ENCODE measurements at regions not wholly inside any gene's neighbourhood (a gene's known extent, or its start where the extent isn't known, plus 50 kb on each side); places are given as distances from the start of the nearest gene placed in this dataset.

DNA sequence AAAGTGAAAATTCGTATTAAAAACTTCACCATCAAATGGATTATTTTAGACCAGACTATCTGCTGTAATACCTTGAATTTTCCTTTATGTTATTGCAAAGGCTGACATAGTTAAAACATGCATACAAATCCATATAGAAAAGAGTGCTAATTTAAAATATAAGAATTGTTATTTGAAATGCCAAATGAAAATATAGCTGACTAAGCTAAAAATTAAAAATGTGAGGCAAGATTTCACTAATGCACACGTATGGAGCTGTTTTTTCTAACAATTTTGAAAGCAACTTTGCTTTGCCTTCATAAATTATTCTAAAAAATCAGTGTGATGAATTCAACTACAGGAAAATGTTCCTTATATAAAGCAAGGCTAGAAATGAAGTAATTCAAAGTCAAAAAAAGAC is 62.5 kb downstream of the MPP7 start:
- ChIA-PET CTCF (ENCODE audit: low intra/inter-chr PET ratio) (interaction anchor here (1.4 kb wide), 2 partner anchors 682 to 795 kb away, joined by 3 to 4 read pairs; no protein-coding TSS in a partner anchor), POLR2A (no interaction called here)
- WGBS (ENCODE audit: insufficient coverage, low coverage, missing lambda C conversion rate) = 0% methylated on average over 2 of the region's 2 CpGs
- Histone ChIP-seq H3K4me3 (no peak overlapping the region), H3K79me2 (ENCODE audit: control insufficient read depth, insufficient read depth, low read length) (no peaks in the 10 kb centered on the region), H4K20me1 (replicated peaks; ENCODE audit: control insufficient read depth, insufficient read depth, low read length) (no peaks in the 10 kb centered on the region), H3K9me1 (ENCODE audit: control insufficient read depth, insufficient read depth, low read length) (no peaks in the 10 kb centered on the region), H3K36me3 (ENCODE audit: control insufficient read depth, insufficient read depth, low read length) (no peaks in the 10 kb centered on the region), H3K27me3 (ENCODE audit: control insufficient read depth in 2 of 2, insufficient read depth in 2 of 2, low read length in 2 of 2) (peaks cover 8 to 9% of the 10 kb centered on the region in 2 experiments; a peak in 4 of 5 replicates), H3K9ac (ENCODE audit: insufficient read depth in 1 of 2, low read depth in 2 of 2, low read length in 2 of 2) (no peak overlapping the region), H3K27ac (ENCODE audit: extremely low read depth, low read depth, low read length) (no peak overlapping the region), H3K9me3 (replicated peaks; ENCODE audit: control insufficient read depth, insufficient read depth, low read depth, low read length) (no peaks in the 10 kb centered on the region), H2AFZ (ENCODE audit: low read depth, low read length) (no peak overlapping the region), H3K4me1 (replicated peaks in 1 of 2; ENCODE audit: control insufficient read depth in 2 of 2, insufficient read depth in 2 of 2, low read length in 2 of 2) (no peaks in the 10 kb centered on the region), H3K4me2 (ENCODE audit: insufficient read depth, low read length) (no peak overlapping the region)
- DNase-seq (ENCODE audit: extremely low read depth in 1 of 4, low spot score in 3 of 4) (no peak), ATAC-seq (no peak), FAIRE-seq (no peak)
- BruUV-seq (replicated peaks) = no TSS peak
- intact Hi-C loops (cut with micrococcal nuclease) (loop anchor here (5.0 kb wide), 2 partner anchors 683 to 793 kb away; no protein-coding TSS in a partner anchor), in situ Hi-C loops (cut with MboI) (no loop called here)
- peak; percentile 96 for TF ChIP-seq MAFK (IDR thresholded peaks at IDR 0.05; ENCODE audit: low read length)
- TF ChIP-seq, protein P1, sequence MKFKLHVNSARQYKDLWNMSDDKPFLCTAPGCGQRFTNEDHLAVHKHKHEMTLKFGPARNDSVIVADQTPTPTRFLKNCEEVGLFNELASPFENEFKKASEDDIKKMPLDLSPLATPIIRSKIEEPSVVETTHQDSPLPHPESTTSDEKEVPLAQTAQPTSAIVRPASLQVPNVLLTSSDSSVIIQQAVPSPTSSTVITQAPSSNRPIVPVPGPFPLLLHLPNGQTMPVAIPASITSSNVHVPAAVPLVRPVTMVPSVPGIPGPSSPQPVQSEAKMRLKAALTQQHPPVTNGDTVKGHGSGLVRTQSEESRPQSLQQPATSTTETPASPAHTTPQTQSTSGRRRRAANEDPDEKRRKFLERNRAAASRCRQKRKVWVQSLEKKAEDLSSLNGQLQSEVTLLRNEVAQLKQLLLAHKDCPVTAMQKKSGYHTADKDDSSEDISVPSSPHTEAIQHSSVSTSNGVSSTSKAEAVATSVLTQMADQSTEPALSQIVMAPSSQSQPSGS (CRISPR knock-in tag; IDR thresholded peaks at IDR 0.05) = no peak
- TF ChIP-seq PYGO2 (tag; IDR thresholded peaks at IDR 0.05) = no peak
- peak; percentile 87 for TF ChIP-seq C11orf30 (IDR thresholded peaks at IDR 0.05; ENCODE audit: low read depth)
- no peak for TF ChIP-seq CBFA2T3 (IDR thresholded peaks at IDR 0.05)
- TF ChIP-seq BMI1 (IDR thresholded peaks at IDR 0.05; ENCODE audit: low read length) = no peak
- TF ChIP-seq MAFF (IDR thresholded peaks at IDR 0.05; ENCODE audit: low read length) = peak; percentile 95
- peak; percentile 94 for TF ChIP-seq ZNF316 (IDR thresholded peaks at IDR 0.05)
- TF ChIP-seq GTF2F1 (IDR thresholded peaks at IDR 0.05; ENCODE audit: low read depth, low read length) = no peak
- TF ChIP-seq CXXC5 (CRISPR knock-in tag; IDR thresholded peaks at IDR 0.05) = no peak
- no peak for TF ChIP-seq NBN (IDR thresholded peaks at IDR 0.05; ENCODE audit: low read depth)
- peak; percentile 88 for TF ChIP-seq MAFG (tag; conservative IDR thresholded peaks at IDR 0.05)
